ENCODE measurements at regions not wholly inside any gene's neighbourhood (a gene's known extent, or its start where the extent isn't known, plus 50 kb on each side); places are given as distances from the start of the nearest gene placed in this dataset.
"Not testable (repeated sequence)": the region's sequence is repeated elsewhere in the genome, so short reads cannot be mapped to it uniquely, and the experiment has no call there.

- TF ChIP-seq CTCF (conservative IDR thresholded peaks at IDR 0.05 in 1 of 2, IDR thresholded peaks at IDR 0.05 in 1 of 2; ENCODE audit: low read depth in 1 of 2, low read length in 2 of 2) (no peak), EZH2 (IDR thresholded peaks at IDR 0.05; ENCODE audit: low read length, missing control alignments) (no peak)
- Histone ChIP-seq H3K9me3 (ENCODE audit: control insufficient read depth, insufficient read depth, low read depth, low read length) (no peaks in the 10 kb centered on the region), H2AFZ (ENCODE audit: low read length) (no peak overlapping the region), H3K36me3 (ENCODE audit: control insufficient read depth, insufficient read depth, low read length) (no peaks in the 10 kb centered on the region), H3K27me3 (ENCODE audit: control insufficient read depth, insufficient read depth, low read length) (no peaks in the 10 kb centered on the region), H3K4me2 (ENCODE audit: extremely low read depth, insufficient read depth, low read length) (no peak overlapping the region), H3K4me3 (replicated peaks in 1 of 4; ENCODE audit: control extremely low read depth in 1 of 4, insufficient read depth in 1 of 4, low read depth in 3 of 4, low read length in 4 of 4) (no peak overlapping the region), H4K20me1 (ENCODE audit: control insufficient read depth, extremely low read depth, insufficient read depth, low read length) (no peaks in the 10 kb centered on the region), H3K4me1 (ENCODE audit: control insufficient read depth, extremely low read depth, insufficient read depth, low read length) (no peaks in the 10 kb centered on the region), H3K9ac (ENCODE audit: insufficient read depth, low read length) (no peak overlapping the region), H3K27ac (ENCODE audit: insufficient read depth, low read length) (no peak overlapping the region), H3K79me2 (ENCODE audit: control insufficient read depth, insufficient read depth, low read length) (no peaks in the 10 kb centered on the region)
- DNase-seq (ENCODE audit: low read depth in 2 of 2) = no peak
Observed at GRCh38 chr9:78430387-78430786, 133.5 kb downstream of the PSAT1 start.

- H2AFZ ChIP-seq (ENCODE audit: low read length); DNase-seq (ENCODE audit: low read depth in 2 of 2); H3K4me3 ChIP-seq (replicated peaks in 1 of 4; ENCODE audit: control extremely low read depth in 1 of 4, insufficient read depth in 1 of 4, low read depth in 3 of 4, low read length in 4 of 4); H4K20me1 ChIP-seq (ENCODE audit: control insufficient read depth, extremely low read depth, insufficient read depth, low read length); H3K27me3 ChIP-seq (ENCODE audit: control insufficient read depth, insufficient read depth, low read length); H3K9ac ChIP-seq (ENCODE audit: insufficient read depth, low read length); H3K36me3 ChIP-seq (ENCODE audit: control insufficient read depth, insufficient read depth, low read length); H3K27ac ChIP-seq (ENCODE audit: insufficient read depth, low read length); H3K9me3 ChIP-seq (ENCODE audit: control insufficient read depth, insufficient read depth, low read depth, low read length); H3K4me1 ChIP-seq (ENCODE audit: control insufficient read depth, extremely low read depth, insufficient read depth, low read length); H3K79me2 ChIP-seq (ENCODE audit: control insufficient read depth, insufficient read depth, low read length); H3K4me2 ChIP-seq (ENCODE audit: extremely low read depth, insufficient read depth, low read length): not testable (repeated sequence)
Observed at GRCh38 chr9:78431039-78431438, 134.1 kb downstream of the PSAT1 start.

GRCh38 chr9:78436873-78437272, 139.9 kb downstream of the PSAT1 start:
- H3K36me3 ChIP-seq (ENCODE audit: control insufficient read depth, insufficient read depth, low read length) = no peaks in the 10 kb centered on the region
- no peak overlapping the region for H3K27ac ChIP-seq (ENCODE audit: insufficient read depth, low read length)
- H3K4me2 ChIP-seq (ENCODE audit: extremely low read depth, insufficient read depth, low read length) = no peak overlapping the region
- TF ChIP-seq EZH2 (IDR thresholded peaks at IDR 0.05; ENCODE audit: low read length, missing control alignments) (no peak), CTCF (conservative IDR thresholded peaks at IDR 0.05 in 1 of 2, IDR thresholded peaks at IDR 0.05 in 1 of 2; ENCODE audit: low read depth in 1 of 2, low read length in 2 of 2) (no peak)
- no peak overlapping the region for H3K4me3 ChIP-seq (replicated peaks in 1 of 4; ENCODE audit: control extremely low read depth in 1 of 4, insufficient read depth in 1 of 4, low read depth in 3 of 4, low read length in 4 of 4)
- H3K9ac ChIP-seq (ENCODE audit: insufficient read depth, low read length) = no peak overlapping the region
- no peaks in the 10 kb centered on the region for H3K4me1 ChIP-seq (ENCODE audit: control insufficient read depth, extremely low read depth, insufficient read depth, low read length)
- H4K20me1 ChIP-seq (ENCODE audit: control insufficient read depth, extremely low read depth, insufficient read depth, low read length) = no peaks in the 10 kb centered on the region
- H2AFZ ChIP-seq (ENCODE audit: low read length) = no peak overlapping the region
- H3K27me3 ChIP-seq (ENCODE audit: control insufficient read depth, insufficient read depth, low read length) = peaks cover 2% of the 10 kb centered on the region
- no peak for DNase-seq (ENCODE audit: low read depth in 2 of 2)
- H3K79me2 ChIP-seq (ENCODE audit: control insufficient read depth, insufficient read depth, low read length) = no peaks in the 10 kb centered on the region
- H3K9me3 ChIP-seq (ENCODE audit: control insufficient read depth, insufficient read depth, low read depth, low read length) = no peaks in the 10 kb centered on the region

GRCh38 chr9:78437296-78437695, 140.4 kb downstream of the PSAT1 start:
- Histone ChIP-seq H3K27ac (ENCODE audit: insufficient read depth, low read length) (no peak overlapping the region), H2AFZ (ENCODE audit: low read length) (no peak overlapping the region), H3K9ac (ENCODE audit: insufficient read depth, low read length) (no peak overlapping the region), H3K4me2 (ENCODE audit: extremely low read depth, insufficient read depth, low read length) (no peak overlapping the region), H4K20me1 (ENCODE audit: control insufficient read depth, extremely low read depth, insufficient read depth, low read length) (no peaks in the 10 kb centered on the region), H3K36me3 (ENCODE audit: control insufficient read depth, insufficient read depth, low read length) (no peaks in the 10 kb centered on the region), H3K4me1 (ENCODE audit: control insufficient read depth, extremely low read depth, insufficient read depth, low read length) (no peaks in the 10 kb centered on the region), H3K27me3 (ENCODE audit: control insufficient read depth, insufficient read depth, low read length) (peaks cover 2% of the 10 kb centered on the region), H3K79me2 (ENCODE audit: control insufficient read depth, insufficient read depth, low read length) (no peaks in the 10 kb centered on the region), H3K9me3 (ENCODE audit: control insufficient read depth, insufficient read depth, low read depth, low read length) (no peaks in the 10 kb centered on the region), H3K4me3 (replicated peaks in 1 of 4; ENCODE audit: control extremely low read depth in 1 of 4, insufficient read depth in 1 of 4, low read depth in 3 of 4, low read length in 4 of 4) (no peak overlapping the region)
- TF ChIP-seq CTCF (conservative IDR thresholded peaks at IDR 0.05 in 1 of 2, IDR thresholded peaks at IDR 0.05 in 1 of 2; ENCODE audit: low read depth in 1 of 2, low read length in 2 of 2) = no peak
- TF ChIP-seq EZH2 (IDR thresholded peaks at IDR 0.05; ENCODE audit: low read length, missing control alignments) = no peak
- no peak for DNase-seq (ENCODE audit: low read depth in 2 of 2)
